Epithelial cell of prostate (primary cell): ENCODE measurements at regions not wholly inside any gene's neighbourhood (a gene's known extent, or its start where the extent isn't known, plus 50 kb on each side); places are given as distances from the start of the nearest gene placed in this dataset.

Source experiments
- DNase-seq: peaks from one replicate; pipeline ENCODE4 v3.0.0-alpha.2; 2011; ENCODE audit warnings: low read depth, low spot score
- H3K27ac ChIP-seq: fragments of 450-650 bp; 2 replicates; pipeline ENCODE4 v1.5.1; 2017; ENCODE audit warnings: mild to moderate bottlenecking

DNA sequence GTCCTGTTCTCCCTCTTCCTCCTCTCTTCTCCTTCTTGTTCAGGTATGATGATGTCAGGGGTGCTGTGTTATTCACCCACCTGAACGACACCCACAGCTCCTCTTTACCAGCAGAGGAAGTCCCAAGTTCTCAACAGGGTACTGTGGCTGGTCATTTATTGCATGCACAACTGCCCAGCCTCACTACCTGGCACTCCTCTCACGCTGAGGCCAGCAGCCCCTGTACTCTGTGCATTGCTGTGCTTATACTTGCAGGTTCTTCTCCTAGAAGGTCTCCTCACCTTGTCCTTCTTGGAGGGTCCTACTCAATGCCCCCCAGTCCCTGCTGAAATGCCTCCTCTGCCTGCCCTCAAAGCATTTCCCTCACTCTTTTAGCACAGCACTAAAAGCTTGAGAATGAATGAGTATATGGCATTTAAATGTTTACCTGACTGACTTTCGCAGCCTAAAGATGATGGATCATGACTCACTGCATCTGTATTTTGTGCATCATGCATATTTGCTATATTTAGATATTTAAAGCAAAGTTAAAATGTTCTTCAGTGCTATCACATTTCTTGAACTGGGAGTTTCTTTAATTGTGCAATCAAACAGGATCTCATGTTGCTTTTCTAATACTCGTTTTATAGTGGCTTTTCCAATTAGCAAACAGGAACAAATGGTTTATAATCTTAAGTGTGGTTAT, 1069.3 kb downstream of the NLGN4Y start:
- DNase-seq = peak; percentile 20

DNA sequence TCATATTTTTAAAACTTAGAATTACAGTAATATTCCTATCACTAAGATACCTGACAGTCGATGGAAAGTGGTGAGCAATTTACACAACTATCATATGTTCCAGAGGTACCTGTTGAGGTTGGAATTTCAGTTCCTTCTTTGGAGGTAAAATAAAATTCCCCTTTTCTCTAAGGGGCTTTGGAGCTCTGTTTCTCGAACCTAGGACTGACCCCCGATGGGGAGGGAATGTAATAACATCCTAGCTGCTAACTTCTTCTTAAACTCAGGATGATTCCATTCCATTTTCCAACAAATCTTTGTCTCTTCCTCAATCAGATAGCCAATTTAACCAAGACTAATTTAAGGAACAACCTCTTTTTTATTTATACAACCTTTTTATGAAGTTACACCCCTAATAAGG, 1069.8 kb downstream of the NLGN4Y start:
- no peak for DNase-seq
- H3K27ac ChIP-seq = peak overlapping the region; percentile 24

More for the DNA sequence above, 1069.3 kb downstream of the NLGN4Y start:
- peak overlapping the region; percentile 24 for H3K27ac ChIP-seq

DNA sequence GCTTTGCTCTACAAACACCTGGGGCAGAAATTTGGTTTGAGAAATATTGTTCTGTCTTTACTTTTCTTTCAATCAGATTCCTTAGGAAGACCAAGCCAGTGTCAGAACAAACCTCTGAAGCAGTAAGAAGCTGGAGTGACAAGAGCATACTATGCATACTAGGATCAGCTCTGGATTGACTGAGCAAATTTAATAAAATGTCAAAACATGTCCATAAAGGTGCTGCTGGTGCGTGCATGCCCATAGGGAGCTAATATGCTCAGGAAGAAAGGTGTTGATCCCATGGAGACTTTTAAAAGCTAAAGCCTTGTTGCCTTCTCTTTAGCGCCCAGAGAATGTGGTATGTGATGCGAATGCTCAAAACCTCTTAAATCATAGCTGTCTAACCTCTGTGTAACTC, 1076.2 kb downstream of the NLGN4Y start:
- H3K27ac ChIP-seq = no peak overlapping the region
- no peak for DNase-seq

DNA sequence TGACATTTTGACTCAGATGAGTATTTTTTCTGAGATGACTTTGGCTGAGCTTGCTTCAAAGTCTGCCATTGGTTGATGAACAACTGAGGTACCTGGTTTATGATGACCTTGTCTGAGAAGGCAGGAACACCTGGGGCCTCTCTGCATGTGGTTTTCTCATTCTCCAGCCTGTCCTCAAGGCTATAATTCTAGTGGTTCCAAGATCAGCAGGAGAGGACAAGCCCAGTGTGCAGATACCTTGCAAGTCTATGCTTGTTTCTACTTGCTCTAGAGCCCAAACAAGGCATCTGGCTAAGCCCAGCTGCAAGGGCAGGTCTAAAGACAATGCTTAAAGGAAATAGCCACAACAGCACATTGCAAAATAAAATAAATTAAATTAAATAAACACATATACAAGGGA, 1100.0 kb downstream of the NLGN4Y start:
- no peak overlapping the region for H3K27ac ChIP-seq
- peak; percentile 33 for DNase-seq

DNA sequence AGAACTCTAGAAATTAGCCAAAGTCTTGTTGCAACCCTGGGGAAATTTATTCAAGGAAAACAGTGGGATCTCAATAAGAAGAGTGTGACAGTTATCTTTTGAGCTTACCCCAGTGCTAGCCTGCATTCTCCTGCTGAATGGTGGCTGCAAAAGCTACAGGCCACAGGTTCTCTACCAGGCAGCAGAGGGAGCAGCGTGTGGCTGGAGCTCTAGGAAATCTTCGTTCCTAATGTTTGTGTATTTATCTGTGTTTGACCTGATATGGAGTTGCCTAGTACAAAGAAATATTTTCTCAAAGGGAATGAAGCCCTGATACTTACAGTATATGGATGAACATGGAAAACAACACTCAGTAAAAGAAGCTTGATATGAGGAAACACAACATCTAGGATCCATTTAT, 1100.6 kb downstream of the NLGN4Y start:
- no peak for DNase-seq
- no peak overlapping the region for H3K27ac ChIP-seq

DNA sequence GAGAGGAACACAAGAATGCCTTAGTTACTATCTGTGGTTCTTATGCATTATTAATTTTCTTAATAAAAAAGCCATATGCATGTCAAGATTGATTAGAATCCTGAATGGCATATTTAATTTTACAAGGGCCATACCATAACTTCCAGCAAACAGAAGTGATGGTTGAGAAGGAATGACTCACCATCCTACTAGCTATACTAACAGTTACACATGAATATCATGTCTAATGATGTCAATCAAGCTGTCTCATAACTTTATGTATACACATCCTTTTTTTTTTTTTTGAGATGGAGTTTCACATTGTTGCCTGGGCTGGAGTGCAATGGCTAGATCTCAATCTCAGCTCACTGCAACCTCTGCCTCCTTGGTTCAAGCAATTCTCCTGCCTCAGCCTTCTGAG, 1123.9 kb downstream of the NLGN4Y start:
- H3K27ac ChIP-seq = peak overlapping the region; percentile 55
- no peak for DNase-seq

DNA sequence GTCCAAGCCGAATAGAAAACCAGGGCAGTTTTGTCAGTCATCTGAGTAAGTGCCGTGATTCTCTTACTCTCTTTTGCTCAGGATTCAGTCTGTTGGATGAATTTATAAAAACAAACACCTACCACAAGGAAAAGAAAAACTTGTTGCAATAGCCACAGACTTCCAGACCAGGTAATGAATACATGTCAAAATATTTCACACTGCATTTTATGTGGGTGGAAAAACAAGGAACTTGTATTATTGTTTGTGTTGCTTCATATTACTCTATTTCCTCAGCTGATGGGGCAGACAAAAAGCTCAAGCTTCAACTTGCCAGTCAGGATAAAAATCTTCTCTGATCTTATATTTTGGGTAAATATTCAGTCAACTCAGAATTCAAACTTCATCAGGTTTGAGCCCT, 1125.7 kb downstream of the NLGN4Y start:
- DNase-seq = no peak
- H3K27ac ChIP-seq = peak overlapping the region; percentile 31

DNA sequence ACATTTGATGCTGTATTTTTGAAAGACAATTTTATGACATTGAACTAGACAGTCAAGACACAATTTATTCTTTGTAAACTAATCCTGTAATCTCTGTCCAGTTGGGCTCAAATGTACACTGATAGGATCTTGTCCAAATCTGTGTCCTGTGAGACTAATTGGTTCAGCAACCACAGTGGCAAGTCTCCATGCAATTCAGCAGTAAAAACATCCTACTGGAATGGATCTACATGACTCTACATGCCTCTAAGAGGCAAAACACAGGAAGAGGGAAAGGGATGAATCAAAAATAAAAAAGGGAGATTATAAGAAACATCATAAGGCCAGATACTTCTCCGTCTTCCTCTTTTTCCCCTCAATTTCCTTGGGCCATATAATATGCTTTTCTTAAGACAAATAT, 1164.2 kb downstream of the NLGN4Y start:
- H3K27ac ChIP-seq = peak overlapping the region; percentile 74
- DNase-seq = no peak

DNA sequence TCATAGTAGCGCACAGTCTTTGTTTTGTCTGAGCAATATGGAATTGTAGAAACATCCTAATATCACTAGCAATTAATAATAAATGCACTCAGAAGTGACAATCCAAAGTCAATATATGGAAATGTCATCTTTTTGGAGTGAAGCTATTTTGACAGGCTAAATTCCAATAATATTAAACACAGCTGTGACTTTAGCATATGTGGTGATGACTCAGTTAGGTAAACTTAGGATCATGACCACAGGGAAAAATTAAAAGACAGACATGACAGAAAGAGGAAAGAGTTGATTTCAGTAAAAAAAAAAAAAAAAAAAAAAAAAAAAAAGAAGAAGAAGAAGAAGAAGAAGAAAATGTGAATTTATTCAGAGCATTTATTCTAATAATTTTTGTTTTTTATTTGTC, 1165.7 kb downstream of the NLGN4Y start:
- H3K27ac ChIP-seq = peak overlapping the region; percentile 74
- no peak for DNase-seq

DNA sequence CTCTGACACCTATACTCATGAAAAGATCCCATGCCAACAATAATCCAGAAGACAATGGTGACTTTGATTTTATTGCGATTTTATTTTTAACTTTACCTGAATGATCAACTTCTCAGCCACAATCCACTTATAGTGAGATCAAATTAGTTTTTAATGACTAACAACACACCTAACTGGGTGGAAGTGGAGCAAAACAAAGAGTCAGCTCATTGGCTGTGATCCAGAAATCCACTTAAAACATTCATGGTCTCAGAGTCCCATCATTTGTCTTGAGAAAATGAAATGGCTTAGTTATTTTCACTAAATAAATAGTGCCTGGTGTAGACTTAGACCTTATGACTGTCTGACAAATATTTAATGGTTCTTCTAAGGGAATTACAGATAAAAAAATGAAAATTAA, 1177.8 kb downstream of the NLGN4Y start:
- DNase-seq = no peak
- no peak overlapping the region for H3K27ac ChIP-seq

DNA sequence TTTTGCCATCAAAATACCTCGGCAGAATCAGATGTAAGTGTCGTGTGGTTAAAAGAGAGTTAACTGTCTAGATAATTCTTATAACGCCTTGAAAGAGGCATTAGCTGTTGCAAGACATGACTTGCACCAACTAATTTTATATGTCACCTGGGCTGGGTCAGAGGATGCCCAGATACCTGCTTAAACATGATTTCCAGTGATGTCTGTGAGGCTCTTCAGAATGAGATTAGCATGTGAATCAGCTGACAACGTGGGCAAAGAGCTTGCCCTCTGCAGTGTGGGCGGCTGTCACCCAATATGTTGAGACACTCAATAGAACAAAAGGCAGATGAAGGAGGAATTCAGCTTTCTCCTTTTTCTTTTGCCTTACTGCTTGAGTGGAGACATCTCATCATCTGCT, 1180.6 kb downstream of the NLGN4Y start:
- no peak for DNase-seq
- no peak overlapping the region for H3K27ac ChIP-seq

DNA sequence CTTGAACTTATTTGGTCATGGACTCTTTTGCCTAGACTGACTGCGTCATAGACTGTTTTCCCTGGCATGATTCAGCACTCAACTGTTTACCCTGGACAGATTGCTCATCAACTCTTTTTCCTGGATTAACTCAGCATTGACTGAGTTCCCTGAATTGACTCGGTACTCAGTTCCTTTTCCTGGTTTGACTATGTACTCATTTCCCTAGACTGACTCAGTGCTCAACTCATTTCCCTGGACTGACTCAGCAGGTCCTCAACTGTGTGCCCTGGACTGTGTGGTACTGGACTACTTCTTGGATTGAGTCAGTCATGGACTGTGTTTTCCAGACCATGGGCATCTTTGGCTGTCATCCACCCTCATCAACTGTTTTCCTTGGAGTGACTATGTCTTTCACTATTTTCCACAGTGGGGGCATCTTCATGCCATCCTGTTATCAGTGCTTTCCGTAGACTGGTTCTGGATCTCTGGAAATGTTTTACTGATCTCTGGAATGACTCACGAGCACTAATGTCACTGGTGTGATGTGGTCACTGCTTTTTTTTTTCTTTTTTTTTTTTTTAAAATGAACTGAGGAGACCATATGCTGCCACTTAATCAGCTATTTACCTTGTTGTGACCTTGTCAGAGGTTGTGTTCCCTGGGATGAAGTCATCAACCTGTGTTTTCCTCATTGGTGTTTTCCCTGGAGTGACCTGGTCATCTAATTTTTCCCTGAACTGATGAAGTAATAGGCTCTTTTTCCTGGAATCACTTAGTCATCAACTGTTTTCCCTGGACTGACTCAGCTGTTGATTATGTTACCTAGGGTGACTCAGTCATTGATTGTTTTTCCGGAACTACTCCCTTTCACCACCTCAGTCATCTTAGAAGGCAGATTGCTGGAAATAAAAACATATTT, 1225.5 kb downstream of the NLGN4Y start:
- H3K27ac ChIP-seq = peak overlapping the region; percentile 91
- DNase-seq = peak; percentile 85

DNA sequence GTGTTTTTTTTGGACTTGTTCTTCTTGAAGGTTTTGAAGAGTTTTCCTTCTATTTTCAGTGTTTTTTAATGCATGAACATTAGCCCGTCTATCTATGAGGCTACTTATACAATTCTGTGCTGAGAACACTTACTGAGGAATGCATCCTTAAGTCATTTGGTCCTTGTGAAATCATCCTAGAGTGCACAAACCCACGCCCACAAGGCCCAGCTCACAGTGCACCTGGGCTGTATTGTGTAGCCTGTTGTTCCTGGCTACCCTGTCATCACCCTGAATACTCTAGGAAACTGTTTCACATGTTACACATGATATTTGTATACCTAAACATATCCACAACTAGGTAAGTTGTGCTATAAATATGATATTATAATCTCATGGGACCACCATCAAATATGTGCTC, 1226.7 kb downstream of the NLGN4Y start:
- DNase-seq = no peak
- H3K27ac ChIP-seq = peak overlapping the region; percentile 91

DNA sequence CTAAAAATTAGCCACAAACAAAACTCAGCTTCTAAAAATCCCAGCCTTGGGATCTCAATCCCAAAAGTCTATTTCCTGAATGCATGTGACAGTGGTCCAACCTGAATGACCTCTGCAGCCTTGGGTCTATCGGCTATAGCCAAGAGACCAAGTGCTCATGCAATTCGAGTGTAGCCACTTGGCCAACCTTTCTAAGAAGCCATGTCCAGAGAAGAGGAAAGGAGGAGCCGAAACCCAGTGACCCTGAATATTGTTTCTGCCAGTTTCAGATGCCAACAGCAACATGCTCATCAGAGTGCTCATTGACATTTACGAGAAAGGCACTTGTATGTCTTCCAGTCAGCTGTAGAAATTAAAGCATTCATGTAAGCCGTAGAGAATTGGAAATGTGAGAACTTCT, 1231.9 kb downstream of the NLGN4Y start:
- no peak for DNase-seq
- H3K27ac ChIP-seq = no peak overlapping the region

DNA sequence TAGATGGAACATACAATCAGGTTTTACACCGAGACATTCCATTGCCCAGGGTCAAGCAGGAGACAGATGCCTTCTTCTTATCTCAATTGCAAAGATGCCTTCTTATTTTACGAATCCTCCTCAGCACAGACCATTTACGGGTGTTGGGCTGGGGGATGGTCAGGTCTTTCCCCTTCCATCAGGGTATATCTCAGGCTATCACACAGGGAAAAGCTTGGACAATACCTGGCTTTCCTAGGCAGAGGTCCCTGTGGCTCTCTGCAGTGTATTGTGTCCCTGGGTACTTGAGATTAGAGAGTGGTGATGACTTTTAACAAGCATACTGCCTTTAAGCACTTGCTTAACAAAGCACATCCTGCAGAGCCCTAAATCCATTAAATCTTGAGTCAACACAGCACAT, 1249.2 kb downstream of the NLGN4Y start:
- H3K27ac ChIP-seq = no peak overlapping the region
- DNase-seq = no peak

DNA sequence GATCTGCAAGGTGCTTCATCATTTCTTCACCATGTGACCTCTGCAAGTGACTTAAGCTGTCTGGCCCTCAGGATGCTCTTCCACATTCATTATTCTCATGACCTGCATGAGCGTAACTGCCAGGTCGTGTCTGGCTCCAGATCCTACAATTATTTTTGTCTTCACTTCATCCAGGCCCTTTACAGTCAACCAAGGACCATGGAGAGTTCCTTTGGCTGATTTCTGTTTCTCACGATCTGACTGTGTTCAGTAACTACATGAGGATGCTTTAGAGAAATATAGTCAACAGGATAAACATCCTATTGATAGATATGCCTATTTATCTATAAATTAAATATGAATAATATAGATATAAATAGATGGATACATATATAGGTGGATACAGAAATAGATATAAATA, 1251.6 kb downstream of the NLGN4Y start:
- no peak overlapping the region for H3K27ac ChIP-seq
- no peak for DNase-seq

DNA sequence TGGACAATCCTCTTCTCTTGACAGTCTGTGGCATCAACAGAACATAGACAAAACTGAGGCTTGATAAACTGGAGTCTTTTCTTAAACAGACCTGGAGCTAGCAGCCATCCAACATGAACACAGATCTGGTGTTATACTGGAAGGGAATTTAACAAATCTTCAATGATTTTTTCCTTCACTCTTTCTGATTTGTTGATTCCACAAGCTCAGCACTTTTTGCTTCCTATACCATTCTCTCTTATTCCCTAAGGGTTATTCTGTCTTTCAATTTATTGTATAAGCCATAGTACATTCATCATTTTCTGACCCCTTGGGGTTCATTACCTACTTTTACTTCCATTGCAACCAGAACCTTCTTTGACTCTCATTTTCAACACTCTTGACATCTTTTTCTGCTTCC, 1255.6 kb downstream of the NLGN4Y start:
- no peak overlapping the region for H3K27ac ChIP-seq
- DNase-seq = no peak

DNA sequence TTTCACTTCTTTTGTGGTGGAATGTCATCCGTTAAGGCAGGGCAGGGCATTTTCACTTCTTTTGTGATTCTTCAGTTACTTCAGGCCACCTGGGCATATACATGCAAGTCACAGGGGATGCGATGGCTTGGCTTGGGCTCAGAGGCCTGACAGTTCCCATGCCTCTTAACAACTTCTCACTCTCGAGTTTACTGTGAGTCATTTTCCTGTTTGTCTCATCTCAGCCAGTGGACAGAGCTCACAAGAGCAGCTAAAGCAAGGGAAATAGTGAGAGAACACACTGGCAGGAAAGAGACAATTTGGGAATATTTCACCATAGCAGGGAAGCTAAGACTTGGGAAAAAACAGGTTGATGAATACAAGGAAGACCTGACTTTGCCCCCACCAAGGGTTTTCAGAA, 1275.7 kb downstream of the NLGN4Y start:
- no peak for DNase-seq
- H3K27ac ChIP-seq = no peak overlapping the region

DNA sequence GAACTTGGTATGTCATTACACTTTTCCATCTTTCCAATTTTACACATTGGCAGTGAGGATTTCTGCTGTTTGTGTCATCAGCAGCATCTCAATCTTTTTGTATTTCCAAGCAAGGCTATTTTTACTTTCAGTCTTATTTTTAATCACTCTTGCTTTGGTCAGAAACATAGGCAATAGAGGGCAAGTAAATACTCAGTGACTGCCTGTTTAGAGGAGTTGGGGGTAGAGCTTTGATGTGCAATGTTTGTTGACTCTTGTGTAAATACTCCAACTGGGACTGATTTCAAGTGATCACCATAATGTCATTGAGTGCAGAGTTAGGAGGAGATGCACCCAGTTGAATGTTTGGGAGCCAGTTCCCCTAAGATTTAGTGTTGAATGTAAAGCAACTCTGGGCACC, 1281.7 kb downstream of the NLGN4Y start:
- H3K27ac ChIP-seq = no peak overlapping the region
- DNase-seq = no peak

DNA sequence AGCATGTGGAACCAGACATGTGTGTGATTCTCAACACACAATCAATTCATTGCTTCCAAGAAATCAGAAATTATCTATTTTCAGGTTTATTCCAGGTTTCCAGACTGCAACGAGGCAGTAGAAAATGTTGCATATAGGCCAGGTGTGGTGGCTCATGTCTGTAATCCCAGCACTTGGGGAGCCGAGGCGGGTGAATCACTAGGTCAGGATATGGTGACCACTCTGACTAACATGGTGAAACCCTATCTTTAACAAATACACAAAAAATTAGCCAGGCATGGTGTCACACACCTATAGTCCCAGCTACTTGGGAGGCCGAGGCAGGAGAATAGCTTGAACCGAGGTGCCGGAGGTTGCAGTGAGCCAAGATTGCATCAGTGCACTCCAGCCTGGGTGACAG, 1289.9 kb downstream of the NLGN4Y start:
- no peak for DNase-seq
- peak overlapping the region; percentile 56 for H3K27ac ChIP-seq
